ENCODE measurements at regions not wholly inside any gene's neighbourhood (a gene's known extent, or its start where the extent isn't known, plus 50 kb on each side); places are given as distances from the start of the nearest gene placed in this dataset.

- Histone ChIP-seq H3K56ac (ENCODE audit: extremely low read depth, insufficient read depth, low read length) (no peak overlapping the region), H3K79me1 (ENCODE audit: low read depth in 1 of 2, low read length in 2 of 2) (no peaks in the 10 kb centered on the region), H2BK15ac (ENCODE audit: low read depth, low read length) (no peak overlapping the region), H3K18ac (ENCODE audit: low read depth, low read length) (no peak overlapping the region), H4K8ac (ENCODE audit: low read depth in 2 of 2, low read length in 2 of 2) (no peak overlapping the region), H3K36me3 (ENCODE audit: control insufficient read depth, insufficient read depth, low read length) (no peaks in the 10 kb centered on the region), H3K14ac (replicated peaks; ENCODE audit: low read depth, low read length) (no peak overlapping the region), H3K27ac (ENCODE audit: insufficient read depth, low read length) (no peak overlapping the region), H2BK120ac (ENCODE audit: low read depth, low read length) (no peak overlapping the region), H3K4me3 (ENCODE audit: insufficient read depth, low read depth, low read length) (no peak overlapping the region), H2AFZ (replicated peaks; ENCODE audit: low read length, poor library complexity) (no peak overlapping the region), H2BK5ac (ENCODE audit: low read depth, low read length, poor library complexity, severe bottlenecking) (no peak overlapping the region), H4K20me1 (ENCODE audit: insufficient read depth, low read length) (no peaks in the 10 kb centered on the region), H3K4me2 (ENCODE audit: low read depth, low read length) (no peak overlapping the region), H4K91ac (ENCODE audit: insufficient read depth, low read depth, low read length) (no peak overlapping the region), H3K4ac (ENCODE audit: low read depth, low read length) (no peak overlapping the region), H2AK5ac (ENCODE audit: low read depth, low read length) (no peak overlapping the region), H3K9me3 (ENCODE audit: control insufficient read depth, insufficient read depth, low read length) (no peaks in the 10 kb centered on the region; the same call in 1 of the 2 replicates), H2BK20ac (ENCODE audit: low read depth, low read length) (no peak overlapping the region), H4K5ac (ENCODE audit: low read depth, low read length) (no peak overlapping the region), H3K9ac (ENCODE audit: low read depth, low read length) (no peak overlapping the region), H2AK9ac (replicated peaks; ENCODE audit: low read depth, low read length, poor library complexity) (no peak overlapping the region), H3K9me1 (ENCODE audit: insufficient read depth, low read length) (no peaks in the 10 kb centered on the region), H3K23ac (ENCODE audit: low read depth, low read length) (no peak overlapping the region), H3K4me1 (ENCODE audit: control insufficient read depth, insufficient read depth, low read length) (no peaks in the 10 kb centered on the region), H3K27me3 (ENCODE audit: control insufficient read depth, insufficient read depth, low read length) (no peaks in the 10 kb centered on the region)
- intact Hi-C loops (cut with micrococcal nuclease), result no loop called here
- no CpG with 5 or more reads among the region's 6 CpGs for WGBS, 2 experiments (ENCODE audit: extremely low coverage in 2 of 2, insufficient read length in 1 of 2)
- in situ Hi-C loops (cut with MboI; ENCODE audit: low sequenced_read_pairs), result no loop called here
- dilution Hi-C loops (cut with HindIII; ENCODE audit: low sequenced_read_pairs, unreplicated experiment), result no loop called here
- ATAC-seq (ENCODE audit: low read depth), result no peak
- DNase-seq, result no peak
- TF ChIP-seq NFE2L2 (IDR thresholded peaks at IDR 0.05; ENCODE audit: low read depth, low read length) (no peak), RFX5 (IDR thresholded peaks at IDR 0.05; ENCODE audit: low read depth, low read length) (no peak), FOS (IDR thresholded peaks at IDR 0.05; ENCODE audit: low read depth, low read length) (no peak), RCOR1 (IDR thresholded peaks at IDR 0.05; ENCODE audit: insufficient replicate concordance, low read length) (no peak), CEBPB (IDR thresholded peaks at IDR 0.05; ENCODE audit: low read depth, low read length) (no peak), POLR2A (IDR thresholded peaks at IDR 0.05; ENCODE audit: low read depth, low read length) (no peak), MXI1 (IDR thresholded peaks at IDR 0.05; ENCODE audit: borderline replicate concordance, low read depth, low read length) (no peak), SMC3 (IDR thresholded peaks at IDR 0.05; ENCODE audit: low read depth, low read length) (no peak), RAD21 (IDR thresholded peaks at IDR 0.05; ENCODE audit: low read length) (no peak), MAFK (IDR thresholded peaks at IDR 0.05; ENCODE audit: low read depth, low read length) (no peak), CHD1 (IDR thresholded peaks at IDR 0.05; ENCODE audit: low read depth, low read length) (no peak), MAZ (IDR thresholded peaks at IDR 0.05; ENCODE audit: borderline replicate concordance, low read depth, low read length) (no peak), ELK1 (IDR thresholded peaks at IDR 0.05; ENCODE audit: borderline replicate concordance, low read depth, low read length) (no peak), BHLHE40 (IDR thresholded peaks at IDR 0.05; ENCODE audit: low read depth, low read length) (no peak), CTCF (conservative IDR thresholded peaks at IDR 0.05; ENCODE audit: low read depth, low read length) (no peak), USF2 (IDR thresholded peaks at IDR 0.05; ENCODE audit: low read depth, low read length) (no peak)
- no TSS peak for BruUV-seq (replicated peaks)
- ChIA-PET POLR2A (ENCODE audit: unreplicated experiment) (no interaction called here), CTCF (no interaction called here)
Observed at GRCh38 chr10:108319434-108320222, 1155.1 kb upstream of the SORCS1 start.

All from IMR-90 (cell line).